Endothelial cell of umbilical vein (primary cell): ENCODE measurements at regions not wholly inside any gene's neighbourhood (a gene's known extent, or its start where the extent isn't known, plus 50 kb on each side); places are given as distances from the start of the nearest gene placed in this dataset.

Experiments
- BruUV-seq: library from RNA; stranded (reverse); fragments of 400-500 nt; replicated peaks from 2 replicates; lab custom pipeline; 2021; lab: Mats Ljungman, UMichigan
- CTCF ChIA-PET: fragments of 300-600, 350-600 bp; sonication (Branson Sonifier 250); formaldehyde crosslinking; loops from one replicate; lab custom pipeline; 2021; ENCODE audit warnings: antibody characterized with exemption, inconsistent platforms; lab: Charles Lee
- POLR2A ChIA-PET: fragments of 300-600, 350-600 bp; sonication (Branson Sonifier 250); formaldehyde crosslinking; loops from one replicate; lab custom pipeline; 2021; ENCODE audit warnings: antibody characterized with exemption, inconsistent platforms; lab: Charles Lee
- DNase-seq: peaks from one replicate; pipeline ENCODE4 v3.0.0-alpha.2; 2011; ENCODE audit warnings: low read depth, low spot score
- FAIRE-seq: peaks from 2 replicates; lab custom pipeline; 2011; peaks lifted over from hg19 to GRCh38; lab: Jason Lieb, UNC
- H2AFZ ChIP-seq: 2 replicates; pipeline ENCODE4 v1.6.0; 2012; ENCODE audit warnings: low read depth, low read length, control low read depth, inconsistent platforms
- H3K27ac ChIP-seq: 2 replicates; pipeline ENCODE4 v1.5.1; 2011; ENCODE audit warnings: low read depth, mild to moderate bottlenecking, control low read depth, low read length, moderate library complexity; ENCODE audit not compliant: insufficient read depth
- H3K27me3 ChIP-seq, 2 experiments: 2 replicates each; pipeline versions ENCODE4 v1.6.0 to v1.6.1; 2011; ENCODE audit warnings: low read length in 2 of 2, mixed read lengths in 1 of 2; ENCODE audit not compliant: control insufficient read depth in 2 of 2, insufficient read depth in 2 of 2
- H3K36me3 ChIP-seq, 2 experiments: 2 replicates in 1 of 2; 3 replicates in 1 of 2; pipeline ENCODE4 v1.5.1; 2011; ENCODE audit warnings: low read length in 2 of 2, mild to moderate bottlenecking in 1 of 2, moderate library complexity in 1 of 2; ENCODE audit not compliant: control insufficient read depth in 2 of 2, insufficient read depth in 2 of 2; ENCODE audit errors: extremely low read depth in 1 of 2
- H3K4me1 ChIP-seq: 3 replicates; pipeline ENCODE4 v1.5.1; 2011; ENCODE audit warnings: mild to moderate bottlenecking, low read length; ENCODE audit not compliant: control insufficient read depth, insufficient read depth; ENCODE audit errors: extremely low read depth
- H3K4me2 ChIP-seq: 2 replicates; pipeline ENCODE4 v1.6.1; 2011; ENCODE audit warnings: low read length, control low read depth, mixed read lengths; ENCODE audit not compliant: insufficient read depth
- H3K4me3 ChIP-seq, 3 experiments: fragments of 200-600 bp in 1 of 3; sonication (generic), shearing (Covaris generic) in 1 of 3; replicated peaks in 1 of 3; 2 replicates each; pipeline ENCODE4 v1.5.1; 2011 to 2016; ENCODE audit warnings: control low read depth in 3 of 3, low read length in 3 of 3, mild to moderate bottlenecking in 2 of 3, inconsistent platforms in 1 of 3, low read depth in 1 of 3, moderate library complexity in 1 of 3; ENCODE audit not compliant: insufficient read depth in 1 of 3
- H3K79me2 ChIP-seq: 2 replicates; pipeline ENCODE4 v1.6.0; 2012; ENCODE audit warnings: low read length, inconsistent platforms; ENCODE audit not compliant: control insufficient read depth, insufficient read depth
- H3K9ac ChIP-seq: replicated peaks from 2 replicates; pipeline ENCODE3; 2011; ENCODE audit warnings: low read length, control low read depth; ENCODE audit not compliant: insufficient read depth; ENCODE audit errors: extremely low read depth
- H3K9me1 ChIP-seq: replicated peaks from 3 replicates; pipeline ENCODE4 v1.6.0; 2011; ENCODE audit warnings: mild to moderate bottlenecking, low read length; ENCODE audit not compliant: control insufficient read depth, insufficient read depth; ENCODE audit errors: extremely low read depth
- H3K9me3 ChIP-seq: replicated peaks from 2 replicates; pipeline ENCODE4 v1.5.1; 2012; ENCODE audit warnings: low read length, inconsistent platforms; ENCODE audit not compliant: control insufficient read depth, insufficient read depth
- H4K20me1 ChIP-seq: replicated peaks from 2 replicates; pipeline ENCODE3; 2011; ENCODE audit warnings: mild to moderate bottlenecking, low read length; ENCODE audit not compliant: control insufficient read depth, insufficient read depth; ENCODE audit errors: extremely low read depth
- EZH2 ChIP-seq: IDR thresholded peaks from 2 replicates; pipeline ENCODE4 v1.6.1; 2012; ENCODE audit warnings: borderline replicate concordance, low read depth, mild to moderate bottlenecking, moderate library complexity, low read length, inconsistent platforms; ENCODE audit not compliant: severe bottlenecking
- FOS ChIP-seq: IDR thresholded peaks from 2 replicates; pipeline ENCODE4 v1.6.1; 2011; ENCODE audit warnings: mild to moderate bottlenecking, low read length, moderate library complexity, borderline replicate concordance; ENCODE audit not compliant: insufficient read depth
- GATA2 ChIP-seq: IDR thresholded peaks from 2 replicates; pipeline ENCODE4 v1.7.0; 2011; ENCODE audit warnings: low read depth, mild to moderate bottlenecking, moderate library complexity, mixed read lengths, low read length; ENCODE audit not compliant: insufficient read length, insufficient read depth
- JUN ChIP-seq: IDR thresholded peaks from 2 replicates; pipeline ENCODE4 v1.6.1; 2011; ENCODE audit warnings: borderline replicate concordance, low read depth; ENCODE audit not compliant: insufficient read length, insufficient read depth
- MAX ChIP-seq: IDR thresholded peaks from 2 replicates; pipeline ENCODE4 v1.6.1; 2011; ENCODE audit not compliant: insufficient read depth, insufficient read length
- MYC ChIP-seq: IDR thresholded peaks from one replicate; pipeline ENCODE4 v1.6.1; 2011; ENCODE audit warnings: mild to moderate bottlenecking, low read depth, low read length
- POLR2A ChIP-seq: IDR thresholded peaks from 2 replicates; pipeline ENCODE4 v1.6.1; 2012; ENCODE audit warnings: low read depth, mild to moderate bottlenecking, control low read depth, low read length
- POLR2AphosphoS5 ChIP-seq: IDR thresholded peaks from 2 replicates; pipeline ENCODE4 v1.6.1; 2012; ENCODE audit warnings: low read depth, mild to moderate bottlenecking, control low read depth, low read length, moderate library complexity; ENCODE audit not compliant: insufficient read depth
- dilution Hi-C: fragments of 300-500 bp; cut with MboI; formaldehyde crosslinking; loops from one replicate; pipeline ENCODE4 v1.15.0; 2019; ENCODE audit warnings: low sequenced_read_pairs; ENCODE audit not compliant: extremely low pct_ligation_motif_present
- intact Hi-C: fragments of 100-400 bp; cut with micrococcal nuclease; formaldehyde crosslinking; loops from one replicate; pipeline ENCODE4 v1.10.0; 2022
- TF ChIP-seq, protein P1 (sequence below), 2 donors: IDR thresholded peaks; 1 replicate in 1 of 2; 2 replicates in 1 of 2; pipeline ENCODE4 v1.5.1; 2011; ENCODE audit warnings: low read length in 2 of 2, mild to moderate bottlenecking in 2 of 2, moderate library complexity in 2 of 2, control low read depth in 1 of 2, inconsistent platforms in 1 of 2, low read depth in 1 of 2; ENCODE audit not compliant: insufficient read depth in 1 of 2; ENCODE audit errors: extremely low read depth in 1 of 2

DNA sequence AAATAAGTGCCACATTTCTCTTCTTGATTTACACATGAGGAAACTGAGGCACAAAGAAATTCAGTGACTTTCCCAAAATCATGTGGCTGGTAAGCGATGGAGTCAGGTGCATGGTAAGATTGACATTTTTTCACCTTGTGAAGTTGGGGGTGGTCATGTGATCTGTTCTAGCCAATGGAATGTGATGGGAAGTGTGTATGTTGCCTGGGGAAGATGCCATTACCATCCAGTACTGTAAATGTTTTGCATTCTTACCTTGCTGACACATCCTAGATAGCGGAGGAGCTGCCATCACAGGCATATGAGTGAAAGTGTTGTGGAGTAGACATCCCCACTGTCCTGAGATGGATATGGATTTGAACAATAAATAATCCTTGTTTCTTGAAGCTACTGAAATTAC is 499.6 kb upstream of the SULF2 start:
- DNase-seq = no peak
- Histone ChIP-seq H3K9me3 (no peaks in the 10 kb centered on the region), H3K36me3 (no peaks in the 10 kb centered on the region), H3K79me2 (no peaks in the 10 kb centered on the region), H3K4me3 (no peak overlapping the region), H3K27ac (peak overlapping the region; percentile 68), H3K9me1 (no peaks in the 10 kb centered on the region), H4K20me1 (no peaks in the 10 kb centered on the region), H2AFZ (no peak overlapping the region), H3K4me1 (peaks cover 42% of the 10 kb centered on the region), H3K27me3 (no peaks in the 10 kb centered on the region), H3K4me2 (no peak overlapping the region), H3K9ac (no peak overlapping the region)
- ChIA-PET POLR2A (no interaction called here), CTCF (no interaction called here)
- no TSS peak for BruUV-seq
- dilution Hi-C loops (no loop called here), intact Hi-C loops (loop anchor here (1.0 to 5.0 kb wide), 4 partner anchors 10 to 923 kb away; partner anchors contain the start of gene SULF2)
- TF ChIP-seq JUN (no peak), FOS (no peak), EZH2 (no peak), MYC (no peak), GATA2 (no peak), POLR2AphosphoS5 (no peak), POLR2A (no peak), MAX (no peak)
- TF ChIP-seq, protein P1, sequence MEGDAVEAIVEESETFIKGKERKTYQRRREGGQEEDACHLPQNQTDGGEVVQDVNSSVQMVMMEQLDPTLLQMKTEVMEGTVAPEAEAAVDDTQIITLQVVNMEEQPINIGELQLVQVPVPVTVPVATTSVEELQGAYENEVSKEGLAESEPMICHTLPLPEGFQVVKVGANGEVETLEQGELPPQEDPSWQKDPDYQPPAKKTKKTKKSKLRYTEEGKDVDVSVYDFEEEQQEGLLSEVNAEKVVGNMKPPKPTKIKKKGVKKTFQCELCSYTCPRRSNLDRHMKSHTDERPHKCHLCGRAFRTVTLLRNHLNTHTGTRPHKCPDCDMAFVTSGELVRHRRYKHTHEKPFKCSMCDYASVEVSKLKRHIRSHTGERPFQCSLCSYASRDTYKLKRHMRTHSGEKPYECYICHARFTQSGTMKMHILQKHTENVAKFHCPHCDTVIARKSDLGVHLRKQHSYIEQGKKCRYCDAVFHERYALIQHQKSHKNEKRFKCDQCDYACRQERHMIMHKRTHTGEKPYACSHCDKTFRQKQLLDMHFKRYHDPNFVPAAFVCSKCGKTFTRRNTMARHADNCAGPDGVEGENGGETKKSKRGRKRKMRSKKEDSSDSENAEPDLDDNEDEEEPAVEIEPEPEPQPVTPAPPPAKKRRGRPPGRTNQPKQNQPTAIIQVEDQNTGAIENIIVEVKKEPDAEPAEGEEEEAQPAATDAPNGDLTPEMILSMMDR (IDR thresholded peaks at IDR 0.05; ENCODE audit: extremely low read depth in 1 of 2, insufficient read depth in 1 of 2, low read depth in 1 of 2, low read length in 2 of 2) = no peak
- FAIRE-seq = peak; percentile 18
